ENCODE measurements at regions not wholly inside any gene's neighbourhood (a gene's known extent, or its start where the extent isn't known, plus 50 kb on each side); places are given as distances from the start of the nearest gene placed in this dataset.

GRCh38 chr10:31754803-31755624 lies 173.6 kb downstream of the ARHGAP12 start:
- DNase-seq = no peak

GRCh38 chr10:31753681-31754080 lies 174.9 kb downstream of the ARHGAP12 start:
- DNase-seq = no peak

GRCh38 chr10:31752170-31752569 lies 176.5 kb downstream of the ARHGAP12 start:
- DNase-seq = no peak

- DNase-seq = no peak
Measured at GRCh38 chr10:31751738-31752080, 176.9 kb downstream of the ARHGAP12 start.

- DNase-seq = no peak
Measured at GRCh38 chr10:31751051-31751737, 177.4 kb downstream of the ARHGAP12 start.

DNA sequence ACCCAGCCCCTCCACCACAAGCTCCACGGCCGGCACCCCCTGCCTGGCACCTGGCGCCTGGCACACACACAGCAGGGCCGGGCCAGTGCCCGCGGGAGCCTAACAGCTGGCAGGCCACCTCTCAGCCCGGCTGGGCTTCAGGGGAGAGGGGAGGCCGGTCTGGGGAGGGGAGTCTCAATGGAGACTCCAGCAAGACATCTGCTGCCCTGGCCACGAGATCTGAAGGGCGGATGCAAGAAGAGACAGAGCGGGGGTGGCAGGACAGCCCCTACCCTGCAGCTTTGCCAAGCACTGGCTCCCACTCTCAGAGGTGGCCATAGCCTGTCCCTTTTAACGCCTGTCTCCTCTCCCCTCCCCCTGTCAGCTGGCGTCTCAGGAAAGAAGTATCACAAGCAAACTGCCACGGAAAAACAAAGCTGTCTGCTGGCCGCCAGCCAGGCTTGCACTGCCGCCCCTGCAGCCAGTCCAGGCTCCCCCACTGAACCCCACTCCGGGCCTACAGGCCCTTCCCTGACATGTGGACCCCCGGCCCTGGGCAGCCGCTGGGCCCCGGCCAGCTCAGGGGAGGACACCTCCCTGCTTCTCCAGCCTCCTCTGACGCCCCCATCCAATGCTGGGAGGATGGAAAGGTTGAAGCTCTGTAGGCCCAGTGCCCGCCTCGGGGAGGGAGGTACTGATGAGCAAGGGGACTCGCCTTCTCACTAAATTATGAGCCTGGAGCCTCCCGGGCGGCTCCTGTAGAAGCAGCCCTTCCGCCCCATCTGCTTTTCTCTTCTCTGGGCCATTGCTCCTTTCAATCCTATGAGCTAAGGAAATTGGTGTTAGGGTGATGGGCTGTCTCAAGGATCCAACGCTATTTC lies 178.4 kb downstream of the ARHGAP12 start:
- peak; percentile 75 for DNase-seq

- peak; percentile 56 for DNase-seq
Measured at GRCh38 chr10:31749301-31749700, 179.3 kb downstream of the ARHGAP12 start.

GRCh38 chr10:31745612-31746376 lies 182.8 kb downstream of the ARHGAP12 start:
- DNase-seq = no peak

DNA sequence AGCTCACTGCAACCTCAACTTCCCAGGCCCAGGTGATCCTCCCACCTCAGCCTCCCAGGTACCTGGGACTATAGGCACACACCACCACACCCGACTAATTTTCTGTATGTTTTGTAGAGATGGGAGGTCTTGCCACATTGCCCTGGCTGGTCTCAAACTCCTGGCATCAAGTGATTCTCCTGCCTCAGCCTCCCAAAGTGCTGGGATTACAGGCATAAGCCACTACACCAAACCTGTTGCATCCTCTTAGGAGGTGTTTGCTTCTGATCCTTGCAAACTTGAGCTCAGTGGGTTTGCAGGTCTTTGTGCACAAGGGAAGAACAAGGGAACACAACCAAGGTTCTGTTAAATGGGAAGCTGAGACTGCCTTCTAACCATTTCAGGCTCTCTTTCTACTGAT lies 184.6 kb downstream of the ARHGAP12 start:
- no peak for DNase-seq

GRCh38 chr10:31742255-31742654 lies 186.4 kb downstream of the ARHGAP12 start:
- DNase-seq = no peak

- DNase-seq = no peak
Measured at GRCh38 chr10:31741473-31741872, 187.2 kb downstream of the ARHGAP12 start.

GRCh38 chr10:31739711-31740110 lies 188.9 kb downstream of the ARHGAP12 start:
- no peak for DNase-seq

DNA sequence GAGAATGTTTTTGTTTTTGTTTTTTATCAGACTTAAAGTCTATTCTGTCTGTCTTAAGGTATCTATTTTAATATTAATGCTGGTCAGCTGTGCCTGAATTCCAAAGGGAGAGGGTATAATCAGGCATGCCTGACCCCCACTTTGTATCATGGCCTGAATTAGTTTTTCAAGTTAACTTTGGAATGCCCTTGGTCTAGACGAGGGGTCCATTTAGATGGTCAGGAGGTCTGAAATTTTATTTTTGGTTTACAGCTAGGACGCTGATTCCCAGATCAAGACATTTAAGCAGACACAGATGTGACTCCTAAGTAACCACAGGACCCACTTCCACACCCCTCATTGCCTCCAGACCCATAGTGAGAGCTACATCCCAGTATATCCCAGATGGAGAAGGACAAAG lies 189.5 kb downstream of the ARHGAP12 start:
- no peak for DNase-seq

DNA sequence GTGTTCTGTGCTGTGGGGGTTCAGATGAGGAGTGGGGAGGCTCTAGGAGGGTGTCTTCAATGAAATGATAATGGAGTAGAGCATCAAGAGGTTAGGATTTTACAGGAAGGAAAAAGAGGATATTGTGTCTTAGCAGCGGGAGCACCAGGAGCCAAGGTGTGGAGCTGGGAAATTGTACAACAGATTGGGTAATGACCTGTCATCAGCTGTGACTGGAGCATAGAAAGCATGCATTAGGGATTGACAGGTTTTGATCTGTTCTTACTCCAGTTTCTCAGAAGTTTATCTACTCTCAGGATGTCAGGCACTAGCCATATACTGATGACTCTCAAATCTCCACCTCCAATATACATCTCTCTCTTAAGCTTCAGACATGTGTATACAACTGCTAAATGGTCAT lies 196.9 kb downstream of the ARHGAP12 start:
- DNase-seq = no peak

GRCh38 chr10:31730776-31731175 lies 197.9 kb downstream of the ARHGAP12 start:
- DNase-seq = no peak

DNA sequence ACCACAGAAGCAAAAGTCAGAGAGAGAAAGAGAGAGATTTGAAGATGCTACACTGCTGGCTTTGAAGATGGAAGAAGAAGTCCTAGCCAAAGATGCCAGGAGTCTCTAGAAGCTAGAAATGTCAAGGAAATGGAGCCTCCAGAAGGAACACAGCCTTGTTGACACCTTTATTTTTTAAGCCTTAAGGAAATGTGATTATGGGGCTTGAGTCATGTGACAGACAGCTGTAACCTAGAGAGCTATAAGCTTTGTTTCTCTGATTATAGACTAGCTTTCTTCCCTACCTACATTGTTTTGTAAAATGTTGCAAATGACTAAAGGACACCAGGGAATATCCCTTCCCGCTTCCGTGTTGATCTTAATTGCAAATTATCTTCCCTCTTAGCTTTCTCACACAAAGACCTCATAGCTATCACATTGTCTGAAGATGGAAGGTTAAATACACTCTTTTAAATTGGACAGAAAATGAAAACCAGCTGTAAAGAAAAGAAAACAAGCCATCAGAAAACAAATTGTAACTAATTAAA lies 199.9 kb downstream of the ARHGAP12 start:
- no peak for DNase-seq

DNA sequence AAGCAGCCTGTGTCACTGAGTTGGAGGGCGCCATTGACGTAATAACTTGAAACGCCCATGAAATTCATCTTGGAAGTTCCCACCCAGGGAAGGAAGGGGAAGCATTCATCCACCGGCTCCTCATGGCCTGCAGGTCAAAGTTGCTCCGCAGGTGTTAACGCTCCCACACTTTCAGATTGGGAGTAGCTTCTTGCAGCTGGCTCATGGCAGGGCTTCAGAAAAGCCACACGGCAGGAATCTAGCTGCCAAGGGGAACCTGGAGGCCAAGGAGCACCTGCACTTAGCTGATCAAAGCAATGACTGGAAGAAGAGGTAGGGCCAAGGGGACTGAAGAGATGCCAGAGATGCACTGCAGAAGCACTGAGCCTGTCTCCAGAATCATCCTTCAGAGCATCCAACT lies 203.2 kb downstream of the ARHGAP12 start:
- DNase-seq = no peak

DNA sequence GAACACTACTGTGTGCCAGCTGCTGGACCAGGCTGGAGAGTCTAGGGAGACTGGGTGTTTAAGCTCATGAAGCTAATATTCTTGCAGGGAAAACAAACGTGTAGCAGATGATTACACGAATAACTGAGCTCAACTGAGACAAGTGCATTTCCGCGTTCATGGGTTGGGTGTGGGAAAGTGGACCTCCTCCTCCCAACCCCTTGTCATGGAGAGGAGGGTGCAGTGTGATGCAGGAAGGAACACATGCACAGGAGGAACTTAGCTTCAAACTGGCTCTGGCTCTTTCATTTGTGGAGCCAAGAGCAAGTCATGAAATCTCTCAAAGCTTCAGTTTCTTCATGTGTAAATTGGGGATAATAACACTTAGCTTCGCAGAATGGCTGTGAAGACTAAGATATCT lies 204.3 kb downstream of the ARHGAP12 start:
- no peak for DNase-seq

DNA sequence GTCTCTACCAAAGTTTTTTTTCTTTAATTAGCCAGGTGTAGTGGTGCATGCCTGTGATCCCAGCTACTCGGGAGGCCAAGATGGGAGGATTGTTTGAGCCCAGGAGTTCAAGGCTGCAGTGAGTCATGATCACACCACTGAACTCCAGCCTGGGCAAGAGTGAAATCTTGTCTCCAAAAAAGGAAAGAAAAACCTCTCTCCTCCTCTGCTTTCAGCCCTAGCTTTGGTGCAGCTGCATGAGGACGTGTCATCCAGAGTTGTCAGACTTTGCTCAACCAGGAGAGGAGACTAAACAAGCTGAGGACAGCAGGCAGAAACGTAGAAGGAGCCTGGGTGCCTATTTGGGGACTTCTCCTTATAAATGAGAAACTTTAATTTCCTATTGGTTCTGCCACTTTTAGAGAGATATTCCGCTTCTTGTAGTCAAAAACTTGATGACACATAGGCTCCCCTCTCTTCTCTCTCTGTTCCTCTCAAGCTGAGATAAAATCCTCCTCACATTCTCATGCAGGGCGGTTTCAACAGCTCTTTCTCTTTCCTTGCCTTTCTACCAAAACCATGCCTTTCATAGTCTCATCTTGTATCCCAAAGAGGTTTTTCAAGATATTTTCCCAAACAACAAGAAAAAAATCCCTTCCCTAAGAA lies 205.4 kb downstream of the ARHGAP12 start:
- no peak for DNase-seq

DNA sequence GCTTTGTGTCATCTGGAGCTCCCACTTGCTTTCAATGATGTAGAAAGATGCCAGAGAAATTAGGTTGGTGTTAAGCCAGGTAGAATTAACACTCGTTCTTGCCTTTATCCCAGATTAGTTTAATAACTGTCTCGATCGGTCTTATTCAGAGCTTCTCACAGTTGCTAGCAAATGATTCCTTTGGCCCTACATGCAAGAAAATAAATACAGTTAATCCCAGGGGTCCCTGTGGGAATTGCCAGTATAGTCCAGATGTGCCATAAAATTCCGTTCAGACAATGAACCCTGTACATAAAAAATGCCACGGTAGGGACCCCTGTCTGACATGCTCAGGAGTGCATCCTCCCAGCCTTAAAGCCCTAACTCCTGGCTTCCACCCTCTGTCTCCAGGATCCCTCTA lies 207.5 kb downstream of the ARHGAP12 start:
- DNase-seq = no peak

- no peak for DNase-seq
Measured at GRCh38 chr10:31720546-31720945, 208.1 kb downstream of the ARHGAP12 start.

DNA sequence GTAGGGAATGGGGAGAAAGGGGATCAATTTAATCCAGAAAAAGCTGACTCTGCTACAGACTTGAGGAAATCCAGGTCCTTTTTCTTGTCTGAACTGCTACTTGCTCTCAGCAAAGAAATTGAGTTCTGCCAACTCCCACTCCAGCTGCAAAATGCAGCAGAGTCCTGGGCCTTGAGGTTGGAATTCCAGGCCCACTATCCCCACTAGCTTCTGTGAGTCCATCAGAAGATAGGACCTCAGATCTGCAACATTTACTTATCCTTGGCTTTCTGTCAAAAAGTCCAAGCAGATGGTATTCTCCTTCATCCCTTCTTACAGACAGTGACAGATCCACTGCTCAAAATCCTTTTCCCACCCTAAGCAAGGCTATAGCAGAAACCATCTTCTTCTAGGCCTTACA lies 219.2 kb downstream of the ARHGAP12 start:
- no peak for DNase-seq

Data from SHP77 treated with DMSO at 0.1 percent for 48 hours (cell line).